Erythroblast (primary cell): ENCODE measurements at regions not wholly inside any gene's neighbourhood (a gene's known extent, or its start where the extent isn't known, plus 50 kb on each side); places are given as distances from the start of the nearest gene placed in this dataset.

ENCODE experiments used
- DNase-seq, 2 experiments: peaks; one replicate each; lab custom pipeline; 2025; lab: John Stamatoyannopoulos, UW
- GATA1 ChIP-seq: IDR thresholded peaks from 2 replicates; pipeline ENCODE4 v1.6.1; 2011; ENCODE audit warnings: low read depth, mild to moderate bottlenecking, control low read depth, low read length, moderate library complexity
- POLR2A ChIP-seq: IDR thresholded peaks from 2 replicates; pipeline ENCODE4 v1.6.1; 2011; ENCODE audit warnings: mild to moderate bottlenecking, low read length

- no peak for DNase-seq
- no peak for TF ChIP-seq GATA1
Observed at GRCh38 chr21:25039461-25040380, 567.6 kb downstream of the MRPL39 start.

- TF ChIP-seq GATA1 (no peak), POLR2A (no peak)
- no peak for DNase-seq
Observed at GRCh38 chr21:25036775-25037174, 570.5 kb downstream of the MRPL39 start.

GRCh38 chr21:25031750-25032149 lies 575.5 kb downstream of the MRPL39 start:
- no peak for DNase-seq
- no peak for TF ChIP-seq GATA1
- TF ChIP-seq POLR2A: no peak

- no peak for DNase-seq
- no peak for TF ChIP-seq POLR2A
- TF ChIP-seq GATA1: no peak
Observed at GRCh38 chr21:25029580-25029979, 577.7 kb downstream of the MRPL39 start.

GRCh38 chr21:25025596-25025995 lies 581.7 kb downstream of the MRPL39 start:
- no peak for DNase-seq
- no peak for TF ChIP-seq POLR2A
- no peak for TF ChIP-seq GATA1

- no peak for DNase-seq
- TF ChIP-seq GATA1: no peak
- TF ChIP-seq POLR2A: no peak
Observed at GRCh38 chr21:25024639-25025038, 582.6 kb downstream of the MRPL39 start.

- TF ChIP-seq POLR2A: no peak
- no peak for TF ChIP-seq GATA1
- DNase-seq: no peak
Observed at GRCh38 chr21:25005388-25005787, 601.9 kb downstream of the MRPL39 start.

- TF ChIP-seq GATA1: no peak
- TF ChIP-seq POLR2A: no peak
- DNase-seq: no peak
Observed at GRCh38 chr21:25002676-25003075, 604.6 kb downstream of the MRPL39 start.

- no peak for TF ChIP-seq GATA1
- TF ChIP-seq POLR2A: no peak
- DNase-seq: no peak
Observed at GRCh38 chr21:24995216-24995615, 612.1 kb downstream of the MRPL39 start.

- TF ChIP-seq GATA1 (no peak), POLR2A (no peak)
- no peak for DNase-seq
Observed at GRCh38 chr21:24994717-24995116, 612.6 kb downstream of the MRPL39 start.

- TF ChIP-seq GATA1 (no peak), POLR2A (no peak)
- no peak for DNase-seq
Observed at GRCh38 chr21:24989516-24989915, 617.8 kb downstream of the MRPL39 start.

- no peak for DNase-seq
- TF ChIP-seq GATA1 (no peak), POLR2A (no peak)
Observed at GRCh38 chr21:24988941-24989340, 618.3 kb downstream of the MRPL39 start.

- TF ChIP-seq GATA1 (no peak), POLR2A (no peak)
- no peak for DNase-seq
Observed at GRCh38 chr21:24976238-24976637, 631.0 kb downstream of the MRPL39 start.

GRCh38 chr21:24969068-24969467 lies 638.2 kb downstream of the MRPL39 start:
- DNase-seq: no peak
- no peak for TF ChIP-seq POLR2A
- TF ChIP-seq GATA1: no peak
